ENCODE measurements at regions not wholly inside any gene's neighbourhood (a gene's known extent, or its start where the extent isn't known, plus 50 kb on each side); places are given as distances from the start of the nearest gene placed in this dataset.

DNA sequence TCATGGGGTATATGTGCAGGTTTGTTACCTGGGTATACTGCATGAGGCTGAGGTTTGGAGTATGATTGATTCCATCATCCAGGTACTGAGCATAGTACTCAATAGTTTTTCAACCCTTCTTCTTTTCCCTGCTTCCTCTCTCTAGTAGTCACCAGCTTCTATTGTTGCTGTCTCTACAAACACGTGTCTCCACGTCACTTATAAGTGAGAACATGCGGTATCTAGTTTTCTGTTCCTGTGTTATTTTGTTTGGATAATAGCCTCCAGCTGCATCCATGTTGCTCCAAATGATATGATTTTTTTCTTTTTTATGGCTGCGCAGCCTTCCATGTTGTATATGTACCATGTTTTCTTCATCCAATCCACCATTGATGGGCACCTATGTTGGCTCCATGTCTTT is 214.8 kb upstream of the TFPI start:
- Histone ChIP-seq H3K36me3 (ENCODE audit: insufficient read depth, low read length) (no peaks in the 10 kb centered on the region), H3K27ac (ENCODE audit: low read depth in 1 of 2, low read length in 2 of 2) (no peak overlapping the region), H3K4me3 (ENCODE audit: low read length) (no peak overlapping the region), H3K4me1 (ENCODE audit: insufficient read depth, low read length) (no peaks in the 10 kb centered on the region), H3K27me3 (ENCODE audit: control insufficient read depth in 1 of 2, insufficient read depth in 2 of 2, low read length in 2 of 2) (no peaks in the 10 kb centered on the region), H3K9me3 (ENCODE audit: control insufficient read depth in 1 of 2, insufficient read depth in 1 of 2, low read length in 2 of 2) (no peaks in the 10 kb centered on the region)
- intact Hi-C loops (cut with DNase I, micrococcal nuclease) = no loop called here
- no peak for ATAC-seq (ENCODE audit: poor library complexity)
- Mint-ChIP-seq H3K27me3 (no peaks in the 10 kb centered on the region), H3K4me1 (ENCODE audit: low read depth) (no peaks in the 10 kb centered on the region), H3K4me3 (no peak overlapping the region), H3K9me3 (peaks cover 3% of the 10 kb centered on the region), H3K27ac (no peak overlapping the region), H3K36me3 (ENCODE audit: low read depth) (no peaks in the 10 kb centered on the region)
- POLR2A ChIA-PET = no interaction called here
- no peak for DNase-seq
- TF ChIP-seq, protein P1, sequence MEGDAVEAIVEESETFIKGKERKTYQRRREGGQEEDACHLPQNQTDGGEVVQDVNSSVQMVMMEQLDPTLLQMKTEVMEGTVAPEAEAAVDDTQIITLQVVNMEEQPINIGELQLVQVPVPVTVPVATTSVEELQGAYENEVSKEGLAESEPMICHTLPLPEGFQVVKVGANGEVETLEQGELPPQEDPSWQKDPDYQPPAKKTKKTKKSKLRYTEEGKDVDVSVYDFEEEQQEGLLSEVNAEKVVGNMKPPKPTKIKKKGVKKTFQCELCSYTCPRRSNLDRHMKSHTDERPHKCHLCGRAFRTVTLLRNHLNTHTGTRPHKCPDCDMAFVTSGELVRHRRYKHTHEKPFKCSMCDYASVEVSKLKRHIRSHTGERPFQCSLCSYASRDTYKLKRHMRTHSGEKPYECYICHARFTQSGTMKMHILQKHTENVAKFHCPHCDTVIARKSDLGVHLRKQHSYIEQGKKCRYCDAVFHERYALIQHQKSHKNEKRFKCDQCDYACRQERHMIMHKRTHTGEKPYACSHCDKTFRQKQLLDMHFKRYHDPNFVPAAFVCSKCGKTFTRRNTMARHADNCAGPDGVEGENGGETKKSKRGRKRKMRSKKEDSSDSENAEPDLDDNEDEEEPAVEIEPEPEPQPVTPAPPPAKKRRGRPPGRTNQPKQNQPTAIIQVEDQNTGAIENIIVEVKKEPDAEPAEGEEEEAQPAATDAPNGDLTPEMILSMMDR (IDR thresholded peaks at IDR 0.05) = no peak
- CTCF ChIA-PET = no interaction called here

DNA sequence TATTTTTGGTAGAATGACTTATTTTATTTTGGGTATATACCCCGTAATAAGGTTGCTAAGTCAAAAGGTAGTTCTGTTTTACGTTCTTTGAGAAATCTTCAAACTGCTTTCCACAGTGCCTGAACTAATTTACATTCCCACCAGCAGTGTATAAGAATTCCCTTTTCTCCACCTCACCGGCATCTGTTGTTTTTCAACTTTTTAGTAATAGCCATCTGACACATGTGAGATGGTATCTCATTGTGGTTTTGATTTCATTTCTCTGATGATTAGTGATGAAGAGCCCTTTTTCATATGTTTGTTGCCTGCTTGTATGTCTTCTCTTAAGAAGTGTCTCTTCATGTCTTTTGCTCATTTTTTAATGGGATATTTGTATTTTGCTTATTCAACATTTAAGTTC is 215.2 kb upstream of the TFPI start:
- intact Hi-C loops (cut with DNase I, micrococcal nuclease) = no loop called here
- Mint-ChIP-seq H3K9me3 (peaks cover 3% of the 10 kb centered on the region), H3K4me3 (no peak overlapping the region), H3K4me1 (ENCODE audit: low read depth) (no peaks in the 10 kb centered on the region), H3K27me3 (no peaks in the 10 kb centered on the region), H3K36me3 (ENCODE audit: low read depth) (no peaks in the 10 kb centered on the region), H3K27ac (no peak overlapping the region)
- Histone ChIP-seq H3K4me3 (ENCODE audit: low read length) (no peak overlapping the region), H3K27ac (ENCODE audit: low read depth in 1 of 2, low read length in 2 of 2) (no peak overlapping the region), H3K4me1 (ENCODE audit: insufficient read depth, low read length) (no peaks in the 10 kb centered on the region), H3K27me3 (ENCODE audit: control insufficient read depth in 1 of 2, insufficient read depth in 2 of 2, low read length in 2 of 2) (no peaks in the 10 kb centered on the region), H3K9me3 (ENCODE audit: control insufficient read depth in 1 of 2, insufficient read depth in 1 of 2, low read length in 2 of 2) (no peaks in the 10 kb centered on the region), H3K36me3 (ENCODE audit: insufficient read depth, low read length) (no peaks in the 10 kb centered on the region)
- ATAC-seq (ENCODE audit: poor library complexity) = no peak
- POLR2A ChIA-PET = no interaction called here
- CTCF ChIA-PET = no interaction called here
- DNase-seq = no peak
- TF ChIP-seq, protein P1 (IDR thresholded peaks at IDR 0.05) = no peak

DNA sequence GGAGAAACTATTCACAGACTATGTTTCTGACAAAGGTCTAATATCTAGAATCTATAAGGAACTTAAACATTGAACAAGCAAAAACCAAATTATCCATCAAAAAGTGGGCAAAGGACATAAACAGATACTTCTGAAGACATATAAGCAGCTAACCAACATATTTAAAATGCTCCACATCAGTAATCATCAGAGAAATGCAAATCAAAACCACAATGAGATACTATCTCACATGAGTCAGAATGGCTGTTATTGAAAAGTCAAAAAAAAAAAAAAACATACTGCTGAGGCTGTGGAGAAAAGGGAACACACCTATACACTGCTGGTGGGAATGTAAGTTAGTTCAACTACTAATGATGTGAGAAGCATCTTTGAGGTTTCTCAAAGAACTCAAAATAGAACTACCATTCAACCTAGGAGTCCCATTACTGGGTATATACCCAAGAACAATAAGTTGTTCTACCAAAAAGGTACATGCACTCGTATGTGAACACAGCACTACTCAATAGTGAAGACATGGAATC is 220.4 kb upstream of the TFPI start:
- Histone ChIP-seq H3K9me3 (ENCODE audit: control insufficient read depth in 1 of 2, insufficient read depth in 1 of 2, low read length in 2 of 2) (no peaks in the 10 kb centered on the region), H3K27me3 (ENCODE audit: control insufficient read depth in 1 of 2, insufficient read depth in 2 of 2, low read length in 2 of 2) (no peaks in the 10 kb centered on the region), H3K4me1 (ENCODE audit: insufficient read depth, low read length) (no peaks in the 10 kb centered on the region), H3K27ac (ENCODE audit: low read depth in 1 of 2, low read length in 2 of 2) (no peak overlapping the region), H3K4me3 (ENCODE audit: low read length) (no peak overlapping the region), H3K36me3 (ENCODE audit: insufficient read depth, low read length) (no peaks in the 10 kb centered on the region)
- H3K27me3 Mint-ChIP-seq = no peaks in the 10 kb centered on the region
- no peak overlapping the region for H3K27ac Mint-ChIP-seq
- intact Hi-C loops (cut with DNase I, micrococcal nuclease) = no loop called here
- TF ChIP-seq, protein P1 (IDR thresholded peaks at IDR 0.05) = no peak
- H3K4me1 Mint-ChIP-seq (ENCODE audit: low read depth) = no peaks in the 10 kb centered on the region
- H3K36me3 Mint-ChIP-seq (ENCODE audit: low read depth) = no peaks in the 10 kb centered on the region
- ATAC-seq (ENCODE audit: poor library complexity) (no peak), DNase-seq (no peak)
- ChIA-PET CTCF (no interaction called here), POLR2A (no interaction called here)
- H3K9me3 Mint-ChIP-seq = peaks cover 3% of the 10 kb centered on the region
- H3K4me3 Mint-ChIP-seq = no peak overlapping the region

All from CD4-positive, alpha-beta T cell (primary cell).